HCT116 (cell line): ENCODE measurements at regions not wholly inside any gene's neighbourhood (a gene's known extent, or its start where the extent isn't known, plus 50 kb on each side); places are given as distances from the start of the nearest gene placed in this dataset.

Source experiments
- ATAC-seq: fragments of 200-7000 bp; cut with Tn5 transposase; 2 replicates; pipeline ENCODE4 v1.9.1; 2020; ENCODE audit warnings: mild to moderate bottlenecking, moderate library complexity
- BruUV-seq: library from RNA; stranded (reverse); fragments of 400-500 nt; replicated peaks from 2 replicates; lab custom pipeline; 2021; lab: Mats Ljungman, UMichigan
- CTCF ChIA-PET: fragments of 300-600 bp; sonication (Branson Sonifier 250); formaldehyde crosslinking; loops from one replicate; lab custom pipeline; 2021; ENCODE audit warnings: antibody characterized with exemption; lab: Charles Lee
- POLR2A ChIA-PET: fragments of 300-600, 350-600 bp; sonication (Branson Sonifier 250); formaldehyde crosslinking; loops from one replicate; lab custom pipeline; 2021; ENCODE audit warnings: antibody characterized with exemption; lab: Charles Lee
- RAD21 ChIA-PET, 2 experiments: fragments of 300-600 bp; sonication (Branson Sonifier 250); formaldehyde crosslinking; loops; one replicate each; lab custom pipeline; 2023; ENCODE audit warnings: low total read pairs in 2 of 2; ENCODE audit not compliant: uncharacterized antibody in 2 of 2, unreplicated experiment in 2 of 2, low non-redundant PET in 1 of 2; lab: Charles Lee
- DNase-seq: peaks from one replicate; pipeline ENCODE4 v3.0.0-alpha.2; 2010; ENCODE audit warnings: low read depth, low spot score
- H2AFZ ChIP-seq: fragments of 200-600 bp; shearing (Covaris generic), sonication (generic); 2 replicates; pipeline ENCODE4 v1.6.1; 2017; ENCODE audit warnings: low read depth, mixed run types, mixed read lengths, antibody characterized with exemption, low read length; ENCODE audit not compliant: poor library complexity, severe bottlenecking
- H3K27ac ChIP-seq: 2 replicates; pipeline ENCODE4 v1.5.1; 2012; ENCODE audit warnings: low read depth, low read length
- H3K27me3 ChIP-seq: fragments of 200-600 bp; sonication (generic); 2 replicates; pipeline ENCODE4 v1.6.1; 2016; ENCODE audit warnings: mixed run types, low read length, mixed read lengths; ENCODE audit not compliant: insufficient read depth
- H3K36me3 ChIP-seq, 2 experiments: fragments of 200-500 bp in 1 of 2; fragments of 200-600 bp in 1 of 2; sonication (Bioruptor generic) in 1 of 2; sonication (generic) in 1 of 2; 2 replicates each; pipeline versions ENCODE4 v1.5.1 to v1.6.1; 2014 to 2016; ENCODE audit warnings: low read length in 2 of 2, inconsistent platforms in 1 of 2, mixed read lengths in 1 of 2, mixed run types in 1 of 2; ENCODE audit not compliant: insufficient read depth in 2 of 2, control insufficient read depth in 1 of 2
- H3K4me1 ChIP-seq, 2 experiments: fragments of 200-600 bp in 1 of 2; sonication (generic) in 1 of 2; 2 replicates each; pipeline versions ENCODE4 v1.5.1 to v1.6.1; 2012 to 2017; ENCODE audit warnings: low read length in 2 of 2, inconsistent platforms in 1 of 2, mild to moderate bottlenecking in 1 of 2, mixed read lengths in 1 of 2, mixed run types in 1 of 2, moderate library complexity in 1 of 2; ENCODE audit not compliant: insufficient read depth in 2 of 2, control insufficient read depth in 1 of 2
- H3K4me2 ChIP-seq: fragments of 200-600 bp; sonication (generic); 2 replicates; pipeline ENCODE4 v1.6.1; 2017; ENCODE audit warnings: mixed run types, low read length, mixed read lengths
- H3K4me3 ChIP-seq, 2 experiments: fragments of 200-600 bp in 1 of 2; sonication (generic) in 1 of 2; replicated peaks in 1 of 2; 2 replicates each; pipeline ENCODE4 v1.5.1; 2011 to 2016; ENCODE audit warnings: low read length in 2 of 2, control low read depth in 1 of 2, low read depth in 1 of 2, mild to moderate bottlenecking in 1 of 2, mixed read lengths in 1 of 2, mixed run types in 1 of 2
- H3K79me2 ChIP-seq: fragments of 200-600 bp; sonication (generic); 2 replicates; pipeline ENCODE4 v1.6.1; 2017; ENCODE audit warnings: mild to moderate bottlenecking, mixed run types, low read length, moderate library complexity, mixed read lengths; ENCODE audit not compliant: insufficient read depth
- H3K9ac ChIP-seq: fragments of 200-600 bp; sonication (generic); 2 replicates; pipeline ENCODE4 v1.6.1; 2016; ENCODE audit warnings: low read length, mixed read lengths
- H3K9me2 ChIP-seq: fragments of 200-600 bp; sonication (generic), shearing (Covaris generic); 2 replicates; pipeline ENCODE4 v1.6.1; 2017; ENCODE audit warnings: mixed run types, mild to moderate bottlenecking, moderate library complexity; ENCODE audit not compliant: insufficient read depth
- H3K9me3 ChIP-seq, 2 experiments: fragments of 200-500 bp in 1 of 2; fragments of 200-600 bp in 1 of 2; sonication (Bioruptor generic) in 1 of 2; sonication (generic) in 1 of 2; 2 replicates each; pipeline ENCODE4 v1.6.1; 2014 to 2017; ENCODE audit warnings: low read length in 2 of 2, mixed read lengths in 2 of 2, inconsistent platforms in 1 of 2, low read depth in 1 of 2, mild to moderate bottlenecking in 1 of 2, mixed run types in 1 of 2, moderate library complexity in 1 of 2; ENCODE audit not compliant: control insufficient read depth in 1 of 2, insufficient read depth in 1 of 2
- H4K20me1 ChIP-seq: fragments of 200-600 bp; sonication (generic), shearing (Covaris generic); 2 replicates; pipeline ENCODE4 v1.6.1; 2017; ENCODE audit warnings: mixed run types, mild to moderate bottlenecking, moderate library complexity; ENCODE audit not compliant: insufficient read depth
- ATF3 ChIP-seq: IDR thresholded peaks from 2 replicates; pipeline ENCODE4 v1.6.1; 2012
- ELF1 ChIP-seq: IDR thresholded peaks from 2 replicates; pipeline ENCODE4 v1.6.1; 2012; ENCODE audit warnings: low read depth, borderline replicate concordance
- REST ChIP-seq: IDR thresholded peaks from 2 replicates; pipeline ENCODE4 v1.6.1; 2012; ENCODE audit warnings: low read depth
- SP1 ChIP-seq: IDR thresholded peaks from 2 replicates; pipeline ENCODE4 v1.6.1; 2012; ENCODE audit warnings: low read depth
- ZBTB33 ChIP-seq: IDR thresholded peaks from 2 replicates; pipeline ENCODE4 v1.6.1; 2011; ENCODE audit warnings: mild to moderate bottlenecking, low read length, moderate library complexity; ENCODE audit not compliant: insufficient replicate concordance; ENCODE audit errors: extremely low read depth
- intact Hi-C: fragments of 100-400 bp; cut with micrococcal nuclease; formaldehyde crosslinking; loops from 2 replicates; pipeline ENCODE4 v1.10.0; 2022

- Histone ChIP-seq H3K9ac (no peak overlapping the region), H3K4me1 (no peaks in the 10 kb centered on the region), H3K36me3 (no peaks in the 10 kb centered on the region), H3K9me2 (no peaks in the 10 kb centered on the region), H3K27ac (no peak overlapping the region), H3K4me3 (no peak overlapping the region), H4K20me1 (no peaks in the 10 kb centered on the region), H3K27me3 (no peaks in the 10 kb centered on the region), H2AFZ (no peak overlapping the region), H3K79me2 (no peaks in the 10 kb centered on the region), H3K9me3 (no peaks in the 10 kb centered on the region), H3K4me2 (no peak overlapping the region)
- POLR2A ChIA-PET: no interaction called here
- ATAC-seq (no peak), DNase-seq (no peak)
- CTCF ChIA-PET: no interaction called here
- RAD21 ChIA-PET: no interaction called here
- BruUV-seq: no TSS peak
- TF ChIP-seq REST (no peak), ELF1 (no peak), ZBTB33 (no peak), SP1 (no peak), ATF3 (no peak)
- intact Hi-C loops: no loop called here
These were observed 970.6 kb downstream of the DIPK2A start for GRCh38 chr3:144942093-144942837.
